Peyer's patch (tissue), 4 donors: ENCODE measurements at regions not wholly inside any gene's neighbourhood (a gene's known extent, or its start where the extent isn't known, plus 50 kb on each side); places are given as distances from the start of the nearest gene placed in this dataset.
"Not testable (repeated sequence)": the region's sequence is repeated elsewhere in the genome, so short reads cannot be mapped to it uniquely, and the experiment has no call there.

Experiments used
- DNase-seq, 3 donors: peaks; one replicate each; pipeline ENCODE4 v3.0.0-alpha.2; 2017 to 2019
- H3K27ac ChIP-seq, 4 donors: fragments of 200-600 bp; sonication (generic); one replicate each; pipeline ENCODE4 v1.5.1; 2016 to 2019
- H3K27me3 ChIP-seq, 2 donors: fragments of 200-600 bp; sonication (generic); one replicate each; pipeline ENCODE4 v1.5.1; 2019
- H3K36me3 ChIP-seq, 3 donors: fragments of 200-600 bp; sonication (generic); one replicate each; pipeline ENCODE4 v1.5.1; 2016 to 2019
- H3K4me1 ChIP-seq, 4 donors: fragments of 200-600 bp; sonication (generic); one replicate each; pipeline ENCODE4 v1.5.1; 2016 to 2019
- H3K4me3 ChIP-seq, 4 donors: fragments of 200-600 bp; sonication (generic); 1 replicate in 3 of 4; 2 replicates in 1 of 4; pipeline ENCODE4 v1.5.1; 2016 to 2019; ENCODE audit warnings: mild to moderate bottlenecking in 1 of 4
- H3K9me3 ChIP-seq, 4 donors: fragments of 200-600 bp; sonication (generic); one replicate each; pipeline ENCODE4 v1.5.1; 2016 to 2019; ENCODE audit warnings: mild to moderate bottlenecking in 1 of 4
- POLR2A ChIP-seq, 2 donors: fragments of 450-650 bp; IDR thresholded peaks; one replicate each; pipeline ENCODE4 v1.5.1; 2017; ENCODE audit warnings: antibody characterized with exemption in 2 of 2, mild to moderate bottlenecking in 2 of 2, moderate library complexity in 2 of 2
- TF ChIP-seq, protein P1 (sequence below), 6 experiments: fragments of 450-650 bp in 4 of 6; fragments of 200-600 bp in 2 of 6; sonication (generic) in 1 of 6; IDR thresholded peaks; one replicate each; pipeline ENCODE4 v1.5.1; 2017 to 2019; ENCODE audit warnings: antibody characterized with exemption in 6 of 6, mild to moderate bottlenecking in 3 of 6, moderate library complexity in 1 of 6

DNA sequence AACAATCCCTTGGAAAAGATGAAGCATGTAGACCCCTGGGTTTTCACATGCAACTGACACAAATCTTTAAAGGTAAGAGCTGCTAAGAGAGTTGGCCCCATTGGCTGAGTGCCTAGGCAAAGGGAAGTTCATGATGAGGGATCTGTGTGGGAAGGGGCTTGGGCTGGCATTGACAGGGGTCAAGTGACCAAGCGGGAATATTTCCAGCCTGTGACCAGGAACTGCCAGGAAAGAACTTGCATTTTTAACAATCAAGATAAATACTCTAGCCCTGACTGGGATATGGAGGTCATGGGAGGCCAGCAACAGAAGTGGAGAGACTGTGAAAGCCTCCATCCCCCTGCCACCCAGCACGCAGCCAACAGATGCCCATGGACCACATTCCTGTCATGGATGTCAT, 361.1 kb upstream of the ATP10A start:
- TF ChIP-seq, protein P1, sequence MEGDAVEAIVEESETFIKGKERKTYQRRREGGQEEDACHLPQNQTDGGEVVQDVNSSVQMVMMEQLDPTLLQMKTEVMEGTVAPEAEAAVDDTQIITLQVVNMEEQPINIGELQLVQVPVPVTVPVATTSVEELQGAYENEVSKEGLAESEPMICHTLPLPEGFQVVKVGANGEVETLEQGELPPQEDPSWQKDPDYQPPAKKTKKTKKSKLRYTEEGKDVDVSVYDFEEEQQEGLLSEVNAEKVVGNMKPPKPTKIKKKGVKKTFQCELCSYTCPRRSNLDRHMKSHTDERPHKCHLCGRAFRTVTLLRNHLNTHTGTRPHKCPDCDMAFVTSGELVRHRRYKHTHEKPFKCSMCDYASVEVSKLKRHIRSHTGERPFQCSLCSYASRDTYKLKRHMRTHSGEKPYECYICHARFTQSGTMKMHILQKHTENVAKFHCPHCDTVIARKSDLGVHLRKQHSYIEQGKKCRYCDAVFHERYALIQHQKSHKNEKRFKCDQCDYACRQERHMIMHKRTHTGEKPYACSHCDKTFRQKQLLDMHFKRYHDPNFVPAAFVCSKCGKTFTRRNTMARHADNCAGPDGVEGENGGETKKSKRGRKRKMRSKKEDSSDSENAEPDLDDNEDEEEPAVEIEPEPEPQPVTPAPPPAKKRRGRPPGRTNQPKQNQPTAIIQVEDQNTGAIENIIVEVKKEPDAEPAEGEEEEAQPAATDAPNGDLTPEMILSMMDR (IDR thresholded peaks at IDR 0.05), result no peak
- TF ChIP-seq POLR2A (IDR thresholded peaks at IDR 0.05), result no peak
- Histone ChIP-seq H3K9me3 (peaks cover 0 to 11% (median 2%) of the 10 kb centered on the region in 4 donors), H3K27ac (no peak overlapping the region), H3K4me1 (no peaks in the 10 kb centered on the region), H3K27me3 (no peaks in the 10 kb centered on the region), H3K4me3 (no peak overlapping the region), H3K36me3 (no peaks in the 10 kb centered on the region)
- DNase-seq, result no peak

DNA sequence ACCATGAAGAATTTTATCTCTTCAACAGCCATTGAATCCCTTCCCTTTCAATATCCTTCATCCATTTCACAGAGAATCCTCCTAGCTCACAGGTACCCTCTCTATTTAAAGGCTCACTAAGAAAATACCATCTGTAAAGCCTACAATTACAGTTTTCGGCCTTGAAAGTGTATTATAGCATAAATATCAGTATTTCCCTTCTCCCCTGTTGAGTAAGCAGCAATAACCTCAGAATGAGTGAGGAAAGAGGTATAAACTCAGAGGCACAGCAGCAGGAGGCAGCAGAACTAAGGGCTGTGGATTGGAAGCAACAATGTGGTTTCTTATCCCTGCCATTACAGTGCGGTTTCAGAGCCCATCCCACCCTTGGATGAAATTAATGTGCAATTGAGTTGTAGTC, 360.6 kb upstream of the ATP10A start:
- no peak for TF ChIP-seq POLR2A (IDR thresholded peaks at IDR 0.05)
- TF ChIP-seq, protein P1 (IDR thresholded peaks at IDR 0.05), result no peak
- DNase-seq, result no peak
- Histone ChIP-seq H3K27me3 (no peaks in the 10 kb centered on the region), H3K4me1 (no peaks in the 10 kb centered on the region), H3K4me3 (no peak overlapping the region), H3K36me3 (no peaks in the 10 kb centered on the region), H3K9me3 (peaks cover 0 to 11% (median 2%) of the 10 kb centered on the region in 4 donors), H3K27ac (no peak overlapping the region)

DNA sequence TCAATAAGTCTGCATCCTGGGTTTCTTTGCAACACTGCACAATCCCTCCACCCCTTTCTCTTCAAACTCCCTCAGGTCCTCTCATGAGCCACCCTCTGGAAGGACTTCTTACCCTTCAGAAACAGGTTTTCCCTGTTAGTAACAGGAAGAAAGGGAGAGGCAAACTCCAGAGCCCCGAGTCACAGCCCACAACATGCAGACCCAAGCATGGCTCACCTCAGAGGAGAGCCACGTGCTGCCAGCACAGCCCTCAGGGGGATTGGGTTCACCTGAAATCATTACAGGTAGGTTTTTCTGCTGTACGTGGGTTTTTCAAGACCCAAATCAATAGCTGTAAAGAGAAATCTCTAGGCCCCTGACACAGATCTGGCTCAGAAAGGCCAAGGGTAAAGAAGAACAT, 359.7 kb upstream of the ATP10A start:
- H3K9me3 ChIP-seq, result peaks cover 0 to 4% (median 2%) of the 10 kb centered on the region in 4 donors
- H3K36me3 ChIP-seq, result no peaks in the 10 kb centered on the region
- DNase-seq, result no peak
- no peak overlapping the region for H3K4me3 ChIP-seq
- no peak overlapping the region for H3K27ac ChIP-seq
- no peaks in the 10 kb centered on the region for H3K27me3 ChIP-seq
- TF ChIP-seq, protein P1 (IDR thresholded peaks at IDR 0.05), result no peak
- no peak for TF ChIP-seq POLR2A (IDR thresholded peaks at IDR 0.05)
- H3K4me1 ChIP-seq, result no peaks in the 10 kb centered on the region

DNA sequence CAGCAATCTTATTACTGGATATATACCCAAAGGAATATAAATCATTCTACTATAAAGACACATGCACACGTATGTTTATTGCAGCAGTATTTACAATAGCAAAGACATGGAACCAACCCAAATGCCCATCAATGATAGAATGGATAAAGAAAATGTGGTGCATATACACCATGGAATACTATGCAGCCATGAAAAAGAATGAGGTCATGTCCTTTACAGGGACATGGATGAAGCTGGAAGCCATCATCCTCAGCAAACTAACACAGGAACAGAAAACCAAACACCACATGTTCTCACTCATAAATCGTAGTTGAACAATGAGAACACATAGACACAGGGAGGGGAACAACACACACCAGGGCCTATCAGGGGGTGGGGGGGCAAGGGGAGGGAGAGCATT, 353.9 kb upstream of the ATP10A start:
- H3K9me3 ChIP-seq, H3K27ac ChIP-seq, DNase-seq, H3K27me3 ChIP-seq, H3K36me3 ChIP-seq, H3K4me3 ChIP-seq, H3K4me1 ChIP-seq: not testable (repeated sequence)

DNA sequence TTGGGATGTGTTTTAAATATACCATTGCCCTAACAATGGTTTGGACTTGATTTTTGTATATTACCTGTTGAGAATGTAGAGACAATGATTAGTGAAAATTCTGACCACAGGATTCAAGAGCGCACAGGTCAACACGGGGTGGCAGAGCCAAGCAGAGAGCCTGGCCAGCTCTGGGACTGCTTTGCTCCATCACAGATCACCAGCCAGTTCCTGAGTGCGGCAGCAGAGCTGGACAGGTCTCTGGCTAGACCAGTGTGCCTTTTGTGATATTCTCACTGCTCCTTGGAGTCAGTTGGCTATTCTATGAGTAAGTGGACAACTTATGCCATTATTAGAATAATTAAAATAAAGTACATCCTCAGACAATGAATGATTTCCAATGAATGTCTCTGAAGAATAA, 351.2 kb upstream of the ATP10A start:
- peaks cover 0 to 4% (median 0%) of the 10 kb centered on the region in 4 donors for H3K9me3 ChIP-seq
- H3K36me3 ChIP-seq, result no peaks in the 10 kb centered on the region
- DNase-seq, result no peak

DNA sequence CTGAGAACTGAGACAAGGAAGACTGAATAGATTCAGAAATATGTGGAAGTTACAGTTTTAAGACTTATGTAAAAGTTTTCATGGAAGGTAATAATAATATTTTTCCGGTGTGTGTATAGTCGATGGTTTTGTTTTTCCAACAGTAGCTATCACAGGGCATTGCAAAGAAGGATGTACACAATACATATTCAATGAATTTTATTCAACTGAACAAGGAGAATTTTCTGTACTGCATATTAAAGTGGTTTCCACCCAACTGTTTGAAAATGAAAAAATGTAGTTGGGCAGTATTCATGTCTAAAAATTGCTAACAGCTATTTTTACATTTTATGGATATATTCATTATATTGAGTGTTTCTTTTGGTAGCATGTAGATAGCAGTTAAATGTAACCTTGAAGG, 350.3 kb upstream of the ATP10A start:
- H3K27ac ChIP-seq, result no peak overlapping the region
- TF ChIP-seq, protein P1 (IDR thresholded peaks at IDR 0.05), result no peak
- TF ChIP-seq POLR2A (IDR thresholded peaks at IDR 0.05), result no peak
- DNase-seq, result no peak
- H3K27me3 ChIP-seq, result no peaks in the 10 kb centered on the region
- no peak overlapping the region for H3K4me3 ChIP-seq
- H3K4me1 ChIP-seq, result no peaks in the 10 kb centered on the region
- H3K9me3 ChIP-seq, result peaks cover 0 to 4% (median 0%) of the 10 kb centered on the region in 4 donors
- H3K36me3 ChIP-seq, result no peaks in the 10 kb centered on the region

More for the DNA sequence above, 351.2 kb upstream of the ATP10A start:
- no peaks in the 10 kb centered on the region for H3K27me3 ChIP-seq
- no peak overlapping the region for H3K4me3 ChIP-seq
- H3K27ac ChIP-seq, result no peak overlapping the region
- TF ChIP-seq, protein P1 (IDR thresholded peaks at IDR 0.05), result no peak
- no peak for TF ChIP-seq POLR2A (IDR thresholded peaks at IDR 0.05)
- H3K4me1 ChIP-seq, result no peaks in the 10 kb centered on the region
